KMS-11 (cell line): ENCODE measurements at regions not wholly inside any gene's neighbourhood (a gene's known extent, or its start where the extent isn't known, plus 50 kb on each side); places are given as distances from the start of the nearest gene placed in this dataset.
"Not testable (repeated sequence)": the region's sequence is repeated elsewhere in the genome, so short reads cannot be mapped to it uniquely, and the experiment has no call there.

ENCODE experiments used
- H2AFZ ChIP-seq: fragments of 200-600 bp; sonication (generic); 2 replicates; pipeline ENCODE4 v1.6.1; 2016; ENCODE audit warnings: antibody characterized with exemption, mixed run types, low read depth
- H3K27ac ChIP-seq: fragments of 200-600 bp; sonication (generic); 2 replicates; pipeline ENCODE4 v1.6.1; 2016; ENCODE audit warnings: mild to moderate bottlenecking, mixed run types
- H3K27me3 ChIP-seq: fragments of 200-600 bp; sonication (generic); 2 replicates; pipeline ENCODE4 v1.6.1; 2017; ENCODE audit warnings: mild to moderate bottlenecking, low read depth, mixed run types, moderate library complexity; ENCODE audit not compliant: insufficient read depth
- H3K36me3 ChIP-seq: fragments of 200-600 bp; sonication (generic); 2 replicates; pipeline ENCODE4 v1.6.1; 2017; ENCODE audit warnings: mild to moderate bottlenecking, mixed run types; ENCODE audit not compliant: insufficient read depth
- H3K4me1 ChIP-seq: fragments of 200-600 bp; sonication (generic); 2 replicates; pipeline ENCODE4 v1.6.1; 2016; ENCODE audit warnings: mild to moderate bottlenecking, low read depth, mixed run types; ENCODE audit not compliant: poor library complexity, severe bottlenecking
- H3K4me2 ChIP-seq: fragments of 200-600 bp; sonication (generic); 2 replicates; pipeline ENCODE4 v1.7.0; 2016; ENCODE audit warnings: mild to moderate bottlenecking, mixed run types
- H3K4me3 ChIP-seq: fragments of 200-600 bp; sonication (generic); IDR thresholded peaks from 2 replicates; pipeline ENCODE4 v1.6.1; 2017; ENCODE audit warnings: low read depth, low read length, mixed read lengths; ENCODE audit not compliant: insufficient read depth
- H3K79me2 ChIP-seq: fragments of 200-600 bp; sonication (generic); 2 replicates; pipeline ENCODE4 v1.6.1; 2016; ENCODE audit warnings: low read depth, mixed run types; ENCODE audit not compliant: insufficient read depth
- H3K9ac ChIP-seq: fragments of 200-600 bp; sonication (generic); 2 replicates; pipeline ENCODE4 v1.6.1; 2016; ENCODE audit warnings: mild to moderate bottlenecking, mixed run types
- H4K20me1 ChIP-seq: fragments of 200-600 bp; sonication (generic); 2 replicates; pipeline ENCODE4 v1.6.1; 2016; ENCODE audit warnings: mild to moderate bottlenecking, mixed run types; ENCODE audit not compliant: insufficient read depth
- CTCF ChIP-seq: fragments of 200-600 bp; sonication (generic); conservative IDR thresholded peaks from 2 replicates; pipeline ENCODE4 v1.6.1; 2017; ENCODE audit warnings: low read depth, mild to moderate bottlenecking, antibody characterized with exemption, low read length, moderate library complexity, mixed read lengths

DNA sequence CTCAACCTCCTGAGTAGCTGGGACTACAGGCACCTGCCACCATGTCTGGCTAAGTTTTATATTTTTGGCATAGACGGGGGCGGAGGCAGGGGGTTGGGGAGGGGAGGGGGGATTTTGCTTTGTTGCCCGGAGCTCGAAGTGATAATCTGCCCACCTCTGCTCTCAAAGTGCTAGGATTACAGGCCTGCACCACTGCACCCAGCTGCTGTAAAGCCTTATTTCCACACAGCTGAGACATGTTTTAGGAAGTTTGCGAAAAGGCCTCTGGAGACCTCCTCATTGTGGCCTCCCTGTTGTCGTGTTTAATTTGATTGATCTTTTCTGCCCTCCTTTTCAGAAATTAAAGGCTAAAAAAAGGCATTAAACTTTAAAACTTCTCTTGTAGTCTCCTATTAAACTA, 96.2 kb upstream of the VKORC1L1 start:
- not testable (repeated sequence) for H3K9ac ChIP-seq, H3K36me3 ChIP-seq, H2AFZ ChIP-seq, H3K4me3 ChIP-seq, H3K4me1 ChIP-seq, H3K27me3 ChIP-seq, H3K79me2 ChIP-seq, H3K27ac ChIP-seq, H4K20me1 ChIP-seq, H3K4me2 ChIP-seq

DNA sequence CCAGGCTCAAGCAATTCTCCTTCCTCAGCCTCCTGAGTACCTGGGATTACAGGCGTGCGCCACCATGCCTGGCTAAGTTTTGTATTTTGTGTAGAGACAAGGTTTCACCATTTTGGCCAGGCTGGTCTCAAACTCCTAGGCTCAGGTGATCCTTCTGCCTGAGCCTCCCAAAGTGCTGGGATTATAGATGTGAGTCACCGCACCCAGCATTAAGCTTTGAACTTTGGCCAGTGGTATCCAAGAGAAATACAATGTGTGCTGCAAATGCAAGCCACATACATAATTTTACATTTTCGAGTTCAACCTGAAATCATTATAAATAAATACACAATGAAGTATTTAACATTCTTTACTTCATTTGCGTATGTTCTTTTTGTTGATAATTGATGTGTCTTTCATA, 82.9 kb upstream of the VKORC1L1 start:
- not testable (repeated sequence) for H3K4me2 ChIP-seq, H3K4me3 ChIP-seq, H3K27ac ChIP-seq, H2AFZ ChIP-seq, H3K9ac ChIP-seq, H4K20me1 ChIP-seq, H3K36me3 ChIP-seq, H3K79me2 ChIP-seq, H3K27me3 ChIP-seq, H3K4me1 ChIP-seq

DNA sequence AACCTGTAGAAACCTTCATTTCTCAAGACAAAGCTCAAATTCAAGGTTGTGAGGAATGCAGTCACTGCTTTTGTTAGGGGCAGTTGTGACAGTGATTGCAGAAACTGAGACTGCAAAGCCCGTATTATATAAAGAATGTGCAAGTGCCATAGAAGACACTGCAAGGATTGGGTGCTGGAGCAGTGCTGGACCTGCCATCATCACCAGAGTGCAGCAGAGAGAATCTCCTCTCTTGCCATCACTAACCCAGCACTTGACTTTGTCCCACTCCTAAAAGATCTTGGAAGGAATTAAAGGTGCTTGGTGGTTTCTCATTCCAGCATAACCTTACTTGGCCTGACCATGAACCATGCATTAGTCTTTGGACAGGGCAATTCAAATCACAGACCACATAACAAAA, 81.1 kb upstream of the VKORC1L1 start:
- H3K4me3 ChIP-seq, H4K20me1 ChIP-seq, H3K27ac ChIP-seq, H3K4me2 ChIP-seq, H3K9ac ChIP-seq, H3K27me3 ChIP-seq, H3K79me2 ChIP-seq, H3K4me1 ChIP-seq, H3K36me3 ChIP-seq, H2AFZ ChIP-seq: not testable (repeated sequence)

GRCh38 chr7:65792726-65793125, 80.1 kb upstream of the VKORC1L1 start:
- H3K36me3 ChIP-seq, H3K27me3 ChIP-seq, H4K20me1 ChIP-seq, H3K79me2 ChIP-seq, H3K4me2 ChIP-seq, H3K4me3 ChIP-seq, H3K9ac ChIP-seq, H3K4me1 ChIP-seq, H2AFZ ChIP-seq, H3K27ac ChIP-seq: not testable (repeated sequence)

DNA sequence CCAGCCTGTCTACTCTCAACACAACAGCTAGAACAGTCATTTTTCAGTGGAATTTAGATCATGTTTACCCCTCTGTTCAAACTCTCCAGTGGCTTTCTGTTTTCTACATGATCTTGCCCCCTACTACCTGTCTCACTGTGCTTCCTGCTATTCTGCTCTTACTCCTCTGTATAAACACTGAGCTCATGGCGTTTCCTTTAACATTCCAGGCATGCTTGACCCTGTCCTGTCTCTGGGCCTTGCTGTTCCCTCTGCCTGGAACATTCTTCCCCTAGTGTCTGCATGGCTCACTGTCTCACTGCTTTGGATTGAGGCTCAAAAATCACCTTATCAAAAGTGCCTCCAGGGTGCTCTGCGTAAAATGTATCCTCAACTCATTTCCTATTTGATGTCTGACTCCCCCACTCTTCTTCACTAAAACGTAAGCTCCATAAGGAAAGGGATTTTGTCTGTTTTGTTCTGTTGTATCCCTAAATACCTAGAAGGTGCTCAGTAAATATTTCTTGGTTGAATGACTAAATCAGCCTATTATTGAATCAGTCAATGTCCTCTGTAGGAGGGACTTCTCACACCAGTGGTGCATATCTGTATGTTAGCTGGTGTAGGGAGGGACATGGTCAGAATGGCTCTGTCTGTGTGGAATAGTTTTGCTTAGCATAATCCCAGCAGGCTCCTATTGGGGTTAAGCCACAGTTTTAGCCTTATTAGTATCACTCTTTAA, 78.0 kb upstream of the VKORC1L1 start:
- H3K4me2 ChIP-seq, H3K4me3 ChIP-seq, H3K9ac ChIP-seq, H2AFZ ChIP-seq, H3K79me2 ChIP-seq, H3K4me1 ChIP-seq, H4K20me1 ChIP-seq, H3K27ac ChIP-seq, H3K36me3 ChIP-seq, H3K27me3 ChIP-seq: not testable (repeated sequence)

DNA sequence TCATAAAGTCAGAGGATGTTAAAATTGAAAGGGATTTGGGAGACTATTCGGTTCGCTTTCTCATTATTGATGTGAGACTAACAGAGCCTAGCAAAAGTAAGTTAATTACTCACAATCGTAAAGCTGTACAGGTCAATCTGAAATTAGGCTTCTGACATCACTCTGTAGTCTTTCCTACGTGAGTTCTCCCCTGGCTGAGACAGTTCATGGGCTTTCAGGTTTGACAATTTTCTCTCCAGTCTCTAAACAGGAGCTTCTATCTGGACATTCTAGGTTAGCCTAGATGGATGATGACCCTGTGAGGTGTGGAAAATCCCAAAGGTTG, 77.5 kb upstream of the VKORC1L1 start:
- H3K36me3 ChIP-seq, H3K27ac ChIP-seq, H3K4me2 ChIP-seq, H4K20me1 ChIP-seq, H3K4me1 ChIP-seq, H3K4me3 ChIP-seq, H2AFZ ChIP-seq, H3K27me3 ChIP-seq, H3K79me2 ChIP-seq, H3K9ac ChIP-seq: not testable (repeated sequence)

- H2AFZ ChIP-seq: no peak overlapping the region
- no peaks in the 10 kb centered on the region for H3K4me1 ChIP-seq
- no peak overlapping the region for H3K9ac ChIP-seq
- no peak overlapping the region for H3K4me2 ChIP-seq
- H4K20me1 ChIP-seq: no peaks in the 10 kb centered on the region
- no peaks in the 10 kb centered on the region for H3K79me2 ChIP-seq
- no peak for TF ChIP-seq CTCF
- H3K36me3 ChIP-seq: no peaks in the 10 kb centered on the region
- H3K4me3 ChIP-seq: no peak overlapping the region
- no peak overlapping the region for H3K27ac ChIP-seq
- no peaks in the 10 kb centered on the region for H3K27me3 ChIP-seq
Observed at GRCh38 chr7:65796205-65796604, 76.7 kb upstream of the VKORC1L1 start.

DNA sequence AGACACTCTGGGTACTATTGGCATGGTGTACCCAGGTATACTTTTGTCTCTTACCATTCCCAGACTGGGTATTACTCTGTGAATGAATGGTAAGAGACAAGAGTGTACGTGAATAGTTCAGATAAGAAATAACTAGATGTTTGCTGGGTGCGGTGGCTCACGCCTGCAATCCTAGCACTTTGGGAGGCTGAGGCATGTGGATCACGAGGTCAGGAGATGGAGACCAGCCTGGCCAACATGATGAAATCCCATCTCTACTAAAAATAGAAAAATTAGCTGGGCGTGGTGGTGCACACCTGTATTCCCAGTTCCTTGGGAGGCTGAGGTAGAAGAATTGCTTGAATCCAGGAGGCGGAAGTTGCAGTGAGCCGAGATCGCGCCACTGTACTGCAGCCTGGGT, 75.8 kb upstream of the VKORC1L1 start:
- not testable (repeated sequence) for H3K4me2 ChIP-seq, H3K27me3 ChIP-seq, H4K20me1 ChIP-seq, H3K79me2 ChIP-seq, H3K36me3 ChIP-seq, H2AFZ ChIP-seq, H3K4me1 ChIP-seq, H3K9ac ChIP-seq, H3K4me3 ChIP-seq, H3K27ac ChIP-seq

GRCh38 chr7:65797566-65797965, 75.3 kb upstream of the VKORC1L1 start:
- not testable (repeated sequence) for H3K27me3 ChIP-seq, H3K4me2 ChIP-seq, H3K36me3 ChIP-seq, H3K4me1 ChIP-seq, H4K20me1 ChIP-seq, H3K9ac ChIP-seq, H3K4me3 ChIP-seq, H3K27ac ChIP-seq, H3K79me2 ChIP-seq, H2AFZ ChIP-seq
